Liver (tissue), 8 donors: ENCODE measurements at regions not wholly inside any gene's neighbourhood (a gene's known extent, or its start where the extent isn't known, plus 50 kb on each side); places are given as distances from the start of the nearest gene placed in this dataset.

Experiments
- DNase-seq: peaks from one replicate; pipeline ENCODE4 v3.0.0-alpha.2; 2017; ENCODE audit warnings: low spot score
- H3K27ac ChIP-seq, 2 donors: one replicate each; pipeline ENCODE4 v1.7.0; 2013; ENCODE audit warnings: inconsistent platforms in 2 of 2, low read length in 2 of 2, control low read depth in 1 of 2, low read depth in 1 of 2, mild to moderate bottlenecking in 1 of 2
- H3K27me3 ChIP-seq, 4 donors: one replicate each; pipeline versions ENCODE4 v1.6.1 to v1.7.0; 2013; ENCODE audit warnings: low read length in 3 of 4, inconsistent platforms in 1 of 4, mild to moderate bottlenecking in 1 of 4, moderate library complexity in 1 of 4; ENCODE audit not compliant: control insufficient read depth in 4 of 4, insufficient read depth in 4 of 4
- H3K36me3 ChIP-seq, 4 donors: one replicate each; pipeline versions ENCODE4 v1.6.1 to v1.7.0; 2013; ENCODE audit warnings: low read length in 3 of 4, mild to moderate bottlenecking in 3 of 4, low read depth in 1 of 4, moderate library complexity in 1 of 4; ENCODE audit not compliant: control insufficient read depth in 4 of 4, insufficient read depth in 3 of 4
- H3K4me1 ChIP-seq, 4 donors: one replicate each; pipeline versions ENCODE4 v1.6.1 to v1.7.0; 2013; ENCODE audit warnings: low read length in 3 of 4, mild to moderate bottlenecking in 3 of 4, moderate library complexity in 1 of 4; ENCODE audit not compliant: control insufficient read depth in 4 of 4, insufficient read depth in 4 of 4
- H3K4me3 ChIP-seq, 3 donors: one replicate each; pipeline versions ENCODE4 v1.6.1 to v1.7.0; 2013; ENCODE audit warnings: low read length in 3 of 3, control low read depth in 1 of 3, low read depth in 1 of 3, mild to moderate bottlenecking in 1 of 3
- H3K9ac ChIP-seq, 2 donors: one replicate each; pipeline ENCODE4 v1.7.0; 2013; ENCODE audit warnings: low read length in 2 of 2, mild to moderate bottlenecking in 2 of 2, moderate library complexity in 2 of 2, control low read depth in 1 of 2, low read depth in 1 of 2
- H3K9me3 ChIP-seq, 4 donors: one replicate each; pipeline versions ENCODE4 v1.6.1 to v1.7.0; 2013; ENCODE audit warnings: low read length in 3 of 4; ENCODE audit not compliant: control insufficient read depth in 4 of 4
- CTCF ChIP-seq: fragments of 150-350 bp; IDR thresholded peaks from 2 replicates; pipeline ENCODE4 v1.5.1; 2017; ENCODE audit warnings: improper control_type of control experiment, low read depth, low read length; ENCODE audit not compliant: missing input control
- EGR1 ChIP-seq, 2 donors: IDR thresholded peaks; 2 replicates each; pipeline ENCODE4 v1.6.1; 2016 to 2018; ENCODE audit warnings: antibody characterized with exemption in 2 of 2, low read depth in 2 of 2
- FOXA1 ChIP-seq: IDR thresholded peaks from 2 replicates; pipeline ENCODE4 v1.6.1; 2016; ENCODE audit warnings: antibody characterized with exemption
- FOXA2 ChIP-seq: IDR thresholded peaks from 2 replicates; pipeline ENCODE4 v1.6.1; 2016; ENCODE audit warnings: antibody characterized with exemption
- GABPA ChIP-seq, 2 donors: IDR thresholded peaks in 1 of 2; conservative IDR thresholded peaks in 1 of 2; 2 replicates each; pipeline ENCODE4 v1.6.1; 2016; ENCODE audit warnings: antibody characterized with exemption in 2 of 2, mild to moderate bottlenecking in 1 of 2, moderate library complexity in 1 of 2
- HNF4A ChIP-seq, 2 donors: conservative IDR thresholded peaks; 2 replicates each; pipeline ENCODE4 v1.6.1; 2016; ENCODE audit warnings: antibody characterized with exemption in 2 of 2, mild to moderate bottlenecking in 2 of 2
- HNF4G ChIP-seq: IDR thresholded peaks from 2 replicates; pipeline ENCODE4 v1.6.1; 2016; ENCODE audit warnings: antibody characterized with exemption
- JUND ChIP-seq, 2 donors: IDR thresholded peaks; 2 replicates each; pipeline ENCODE4 v1.6.1; 2016; ENCODE audit warnings: antibody characterized with exemption in 2 of 2
- MAX ChIP-seq: IDR thresholded peaks from 2 replicates; pipeline ENCODE4 v1.6.1; 2016; ENCODE audit warnings: antibody characterized with exemption
- NR2F2 ChIP-seq: IDR thresholded peaks from 2 replicates; pipeline ENCODE4 v1.6.1; 2016; ENCODE audit warnings: antibody characterized with exemption
- RAD21 ChIP-seq, 2 donors: IDR thresholded peaks; 2 replicates each; pipeline ENCODE4 v1.6.1; 2016; ENCODE audit warnings: antibody characterized with exemption in 2 of 2, mild to moderate bottlenecking in 2 of 2
- RXRA ChIP-seq, 2 donors: IDR thresholded peaks; 2 replicates each; pipeline ENCODE4 v1.6.1; 2017 to 2018; ENCODE audit warnings: antibody characterized with exemption in 2 of 2, mild to moderate bottlenecking in 1 of 2
- SP1 ChIP-seq: IDR thresholded peaks from 2 replicates; pipeline ENCODE4 v1.6.1; 2018; ENCODE audit warnings: antibody characterized with exemption, mild to moderate bottlenecking
- TAF1 ChIP-seq: conservative IDR thresholded peaks from 2 replicates; pipeline ENCODE4 v1.6.1; 2016; ENCODE audit warnings: antibody characterized with exemption, mild to moderate bottlenecking
- YY1 ChIP-seq: IDR thresholded peaks from 2 replicates; pipeline ENCODE4 v1.6.1; 2016; ENCODE audit warnings: antibody characterized with exemption, mild to moderate bottlenecking
- ZBTB33 ChIP-seq: IDR thresholded peaks from 2 replicates; pipeline ENCODE4 v1.6.1; 2016; ENCODE audit warnings: antibody characterized with exemption
- whole genome bisulfite sequencing: extraction: QIAGEN DNeasy Blood & Tissue Kit; methylation state at CpG from one replicate; pipeline ENCODE4 v1.1.7; 2013; 5-methylcytosine and 5-hydroxymethylcytosine counted together
- TF ChIP-seq, protein P1 (sequence below): IDR thresholded peaks from 2 replicates; pipeline ENCODE4 v1.6.1; 2016; ENCODE audit warnings: antibody characterized with exemption
- donor health status: healthy.
- donor health status: healthy.
- donor health status: healthy.
- donor health status: healthy.
- donor health status: healthy.

DNA sequence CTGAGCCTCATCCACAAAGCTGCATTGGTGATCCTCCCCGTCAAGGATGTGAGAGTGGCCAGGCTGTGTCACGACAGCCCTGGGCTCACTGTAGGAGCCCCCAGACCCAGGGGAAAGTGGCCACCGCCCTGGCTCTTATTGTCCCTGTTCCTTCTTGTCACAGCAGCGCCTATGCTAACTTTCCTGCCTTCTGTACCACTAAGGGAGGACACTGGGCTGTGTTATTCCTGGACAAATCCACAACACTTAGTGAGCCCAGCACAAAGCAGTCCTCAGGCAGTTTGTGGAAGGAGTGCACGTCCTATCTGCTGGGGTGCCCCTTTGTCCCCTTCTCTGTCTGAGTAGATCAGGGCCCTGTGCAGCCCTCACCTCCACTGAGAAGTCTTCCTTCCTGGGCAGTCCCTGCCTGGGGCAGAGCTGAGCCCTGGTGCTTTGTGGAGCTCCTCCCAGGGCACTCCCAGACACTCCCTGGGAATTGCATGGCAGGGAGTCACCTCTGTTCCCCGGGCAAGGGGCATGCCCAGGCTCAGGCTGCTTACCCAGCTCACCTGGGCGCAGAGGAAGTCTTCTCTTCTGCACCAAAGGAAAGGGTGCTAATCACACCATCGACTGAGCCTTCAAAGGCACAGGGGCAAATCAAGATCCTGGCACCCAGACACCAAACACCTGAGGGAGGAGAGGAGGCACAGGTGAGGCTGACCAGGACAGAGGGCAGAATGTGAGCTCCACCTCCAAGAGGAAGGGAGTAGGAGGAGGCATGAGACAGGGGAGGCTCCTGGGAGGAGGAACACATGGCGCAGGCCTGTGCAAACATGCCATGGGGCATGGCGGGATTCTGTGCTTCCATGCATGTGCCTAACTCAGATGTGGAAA lies 138.7 kb downstream of the KLF13 start:
- Histone ChIP-seq H3K9ac (no peak overlapping the region), H3K4me1 (no peaks in the 10 kb centered on the region), H3K27ac (no peak overlapping the region), H3K9me3 (no peaks in the 10 kb centered on the region), H3K4me3 (no peak overlapping the region), H3K36me3 (no peaks in the 10 kb centered on the region), H3K27me3 (no peaks in the 10 kb centered on the region)
- DNase-seq, result peak; percentile 22
- no peak for TF ChIP-seq SP1
- no peak for TF ChIP-seq ZBTB33
- no peak for TF ChIP-seq GABPA (IDR thresholded peaks at IDR 0.05 in 1 of 2, conservative IDR thresholded peaks at IDR 0.05 in 1 of 2)
- no peak for TF ChIP-seq YY1
- no peak for TF ChIP-seq FOXA1
- no peak for TF ChIP-seq MAX
- no peak for TF ChIP-seq JUND (IDR thresholded peaks at IDR 0.05)
- no peak for TF ChIP-seq RAD21 (IDR thresholded peaks at IDR 0.05)
- TF ChIP-seq TAF1, result no peak
- no peak for TF ChIP-seq NR2F2
- TF ChIP-seq, protein P1, sequence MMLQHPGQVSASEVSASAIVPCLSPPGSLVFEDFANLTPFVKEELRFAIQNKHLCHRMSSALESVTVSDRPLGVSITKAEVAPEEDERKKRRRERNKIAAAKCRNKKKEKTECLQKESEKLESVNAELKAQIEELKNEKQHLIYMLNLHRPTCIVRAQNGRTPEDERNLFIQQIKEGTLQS, result no peak
- no peak for TF ChIP-seq RXRA (IDR thresholded peaks at IDR 0.05)
- no peak for TF ChIP-seq HNF4A (conservative IDR thresholded peaks at IDR 0.05)
- no peak for TF ChIP-seq FOXA2
- 62% methylated on average over 10 of the region's 10 CpGs for WGBS

- Histone ChIP-seq H3K27me3 (no peaks in the 10 kb centered on the region), H3K9ac (no peak overlapping the region), H3K9me3 (no peaks in the 10 kb centered on the region), H3K4me1 (no peaks in the 10 kb centered on the region), H3K36me3 (no peaks in the 10 kb centered on the region), H3K4me3 (no peak overlapping the region), H3K27ac (no peak overlapping the region)
- WGBS, result 86% methylated on average over 7 of the region's 7 CpGs
- TF ChIP-seq CTCF, result no peak
- no peak for TF ChIP-seq MAX
- no peak for TF ChIP-seq HNF4G
- TF ChIP-seq FOXA1, result no peak
- no peak for TF ChIP-seq EGR1 (IDR thresholded peaks at IDR 0.05; ENCODE audit: low read depth in 2 of 2)
- TF ChIP-seq GABPA (IDR thresholded peaks at IDR 0.05 in 1 of 2, conservative IDR thresholded peaks at IDR 0.05 in 1 of 2), result no peak
- TF ChIP-seq YY1, result no peak
- no peak for TF ChIP-seq ZBTB33
- peak; percentile 9 for DNase-seq
These were observed 140.7 kb downstream of the KLF13 start for GRCh38 chr15:31467361-31467760.
